Colon (tissue), 2 donors: ENCODE measurements at regions not wholly inside any gene's neighbourhood (a gene's known extent, or its start where the extent isn't known, plus 50 kb on each side); places are given as distances from the start of the nearest gene placed in this dataset.

Experiments used
- FAIRE-seq: peaks from 2 replicates; lab custom pipeline; 2012; peaks lifted over from hg19 to GRCh38; lab: Jason Lieb, UNC
- donor health status: control.
- donor health status: control.

GRCh38 chr14:98889836-98890185 lies 382.2 kb downstream of the BCL11B start:
- no peak for FAIRE-seq

GRCh38 chr14:98890556-98891340 lies 381.2 kb downstream of the BCL11B start:
- FAIRE-seq, result no peak

- no peak for FAIRE-seq
Observed at GRCh38 chr14:98893675-98894074, 378.3 kb downstream of the BCL11B start.

GRCh38 chr14:98894600-98894999 lies 377.4 kb downstream of the BCL11B start:
- FAIRE-seq, result no peak

GRCh38 chr14:98896449-98896848 lies 375.5 kb downstream of the BCL11B start:
- no peak for FAIRE-seq

- FAIRE-seq, result no peak
Observed at GRCh38 chr14:98897605-98898309, 374.2 kb downstream of the BCL11B start.

GRCh38 chr14:98899441-98899840 lies 372.6 kb downstream of the BCL11B start:
- no peak for FAIRE-seq

GRCh38 chr14:98900236-98900635 lies 371.8 kb downstream of the BCL11B start:
- no peak for FAIRE-seq

GRCh38 chr14:98900798-98901197 lies 371.2 kb downstream of the BCL11B start:
- no peak for FAIRE-seq

- FAIRE-seq, result no peak
Observed at GRCh38 chr14:98901511-98902205, 370.3 kb downstream of the BCL11B start.

- no peak for FAIRE-seq
Observed at GRCh38 chr14:98903371-98903770, 368.6 kb downstream of the BCL11B start.

GRCh38 chr14:98904677-98905076 lies 367.3 kb downstream of the BCL11B start:
- FAIRE-seq, result no peak

GRCh38 chr14:98906123-98906995 lies 365.6 kb downstream of the BCL11B start:
- FAIRE-seq, result no peak

- FAIRE-seq, result no peak
Observed at GRCh38 chr14:98907271-98907670, 364.7 kb downstream of the BCL11B start.

GRCh38 chr14:98908050-98908449 lies 363.9 kb downstream of the BCL11B start:
- FAIRE-seq, result no peak

GRCh38 chr14:98909251-98909944 lies 362.6 kb downstream of the BCL11B start:
- FAIRE-seq, result no peak

GRCh38 chr14:98910061-98910460 lies 361.9 kb downstream of the BCL11B start:
- no peak for FAIRE-seq

- no peak for FAIRE-seq
Observed at GRCh38 chr14:98912655-98913054, 359.3 kb downstream of the BCL11B start.

- FAIRE-seq, result no peak
Observed at GRCh38 chr14:98913967-98914650, 357.9 kb downstream of the BCL11B start.

GRCh38 chr14:98914942-98915341 lies 357.1 kb downstream of the BCL11B start:
- FAIRE-seq, result no peak

GRCh38 chr14:98915625-98916024 lies 356.4 kb downstream of the BCL11B start:
- no peak for FAIRE-seq
